Smooth muscle cell (in vitro differentiated cells): ENCODE measurements at regions not wholly inside any gene's neighbourhood (a gene's known extent, or its start where the extent isn't known, plus 50 kb on each side); places are given as distances from the start of the nearest gene placed in this dataset.

Experiments used
- DNase-seq: peaks from one replicate; lab custom pipeline; 2025; ENCODE audit not compliant: unreplicated experiment; lab: John Stamatoyannopoulos, UW
- H2AFZ ChIP-seq: fragments of 200-600 bp; sonication (generic); 2 replicates; pipeline ENCODE4 v1.6.0; 2016; ENCODE audit warnings: antibody characterized with exemption, low read depth, mild to moderate bottlenecking
- H3F3A ChIP-seq: fragments of 200-600 bp; sonication (generic); 2 replicates; pipeline ENCODE4 v1.6.0; 2017; ENCODE audit warnings: antibody characterized with exemption, low read depth
- H3K27ac ChIP-seq: fragments of 200-600 bp; sonication (generic); 2 replicates; pipeline ENCODE4 v1.5.1; 2016; ENCODE audit warnings: low read depth, mild to moderate bottlenecking
- H3K27me3 ChIP-seq: fragments of 200-600 bp; sonication (generic); 2 replicates; pipeline ENCODE4 v1.6.1; 2016; ENCODE audit warnings: low read depth, mild to moderate bottlenecking
- H3K36me3 ChIP-seq: fragments of 200-600 bp; sonication (generic); 2 replicates; pipeline ENCODE4 v1.5.1; 2016; ENCODE audit warnings: low read depth
- H3K4me1 ChIP-seq: fragments of 200-600 bp; sonication (generic); 2 replicates; pipeline ENCODE4 v1.5.1; 2016; ENCODE audit warnings: low read depth
- H3K4me2 ChIP-seq: fragments of 200-600 bp; sonication (generic); 2 replicates; pipeline ENCODE4 v1.6.0; 2016; ENCODE audit warnings: mild to moderate bottlenecking
- H3K4me3 ChIP-seq: fragments of 200-600 bp; sonication (generic); 2 replicates; pipeline ENCODE4 v1.5.1; 2016; ENCODE audit warnings: mild to moderate bottlenecking
- H3K79me2 ChIP-seq: fragments of 200-600 bp; sonication (generic); 2 replicates; pipeline ENCODE4 v1.6.0; 2016; ENCODE audit warnings: low read depth, mild to moderate bottlenecking
- H3K9ac ChIP-seq: fragments of 200-600 bp; sonication (generic); 2 replicates; pipeline ENCODE4 v1.6.0; 2016; ENCODE audit warnings: low read depth
- H3K9me3 ChIP-seq: fragments of 200-600 bp; sonication (generic); replicated peaks from 2 replicates; pipeline ENCODE4 v1.5.1; 2016; ENCODE audit warnings: low read depth
- H4K20me1 ChIP-seq: fragments of 200-600 bp; sonication (generic); 2 replicates; pipeline ENCODE4 v1.6.0; 2016; ENCODE audit warnings: low read depth
- WGBS: methylation state at CpG from one replicate; pipeline ENCODE4 v1.1.7; 2016; ENCODE audit warnings: low lambda C conversion rate; 5-methylcytosine and 5-hydroxymethylcytosine counted together
- TF ChIP-seq, protein P1 (sequence below): fragments of 200-600 bp; sonication (generic); IDR thresholded peaks from 2 replicates; pipeline ENCODE4 v1.5.1; 2017; ENCODE audit warnings: borderline replicate concordance, mild to moderate bottlenecking, antibody characterized with exemption; ENCODE audit not compliant: insufficient read depth, poor library complexity, severe bottlenecking

DNA sequence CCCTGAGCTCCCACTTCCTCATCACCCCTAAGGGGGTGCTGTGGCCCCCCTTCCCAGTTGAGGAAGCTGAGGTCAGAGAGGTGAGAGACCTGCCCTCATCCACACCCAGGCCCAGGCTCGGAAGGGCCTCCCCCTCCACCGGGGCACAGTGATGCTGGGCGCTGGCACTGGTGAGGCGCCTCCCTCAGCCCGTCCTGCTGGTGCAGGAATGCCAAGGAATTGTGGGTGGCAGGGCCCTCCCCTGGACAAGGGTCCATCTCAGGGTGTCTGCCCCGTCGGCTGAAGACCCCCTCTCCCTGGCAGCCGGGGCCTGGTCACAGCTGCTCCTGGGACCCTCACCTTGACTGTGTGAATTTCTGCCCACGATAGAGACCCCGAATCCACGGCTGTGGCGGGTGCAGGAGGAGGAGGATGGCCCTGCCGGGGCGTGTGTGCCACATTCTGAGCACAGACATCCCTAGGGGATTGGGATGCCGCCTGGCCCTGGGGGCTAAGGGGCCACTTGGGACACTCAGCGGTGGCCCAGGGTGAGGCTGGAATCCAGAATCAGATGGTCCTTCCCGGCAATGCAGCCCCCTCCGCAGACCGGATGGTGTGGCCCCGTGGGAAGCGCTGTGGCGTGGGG lies 70.2 kb upstream of the GATA5 start:
- Histone ChIP-seq H3K27ac (no peak overlapping the region), H3K4me1 (no peaks in the 10 kb centered on the region), H3K27me3 (no peaks in the 10 kb centered on the region), H3K36me3 (no peaks in the 10 kb centered on the region), H3K9ac (no peak overlapping the region), H3K79me2 (no peaks in the 10 kb centered on the region), H3F3A (no peaks in the 10 kb centered on the region), H3K9me3 (no peaks in the 10 kb centered on the region), H3K4me2 (no peak overlapping the region), H2AFZ (no peak overlapping the region), H4K20me1 (no peaks in the 10 kb centered on the region), H3K4me3 (no peak overlapping the region)
- no peak for DNase-seq
- TF ChIP-seq, protein P1, sequence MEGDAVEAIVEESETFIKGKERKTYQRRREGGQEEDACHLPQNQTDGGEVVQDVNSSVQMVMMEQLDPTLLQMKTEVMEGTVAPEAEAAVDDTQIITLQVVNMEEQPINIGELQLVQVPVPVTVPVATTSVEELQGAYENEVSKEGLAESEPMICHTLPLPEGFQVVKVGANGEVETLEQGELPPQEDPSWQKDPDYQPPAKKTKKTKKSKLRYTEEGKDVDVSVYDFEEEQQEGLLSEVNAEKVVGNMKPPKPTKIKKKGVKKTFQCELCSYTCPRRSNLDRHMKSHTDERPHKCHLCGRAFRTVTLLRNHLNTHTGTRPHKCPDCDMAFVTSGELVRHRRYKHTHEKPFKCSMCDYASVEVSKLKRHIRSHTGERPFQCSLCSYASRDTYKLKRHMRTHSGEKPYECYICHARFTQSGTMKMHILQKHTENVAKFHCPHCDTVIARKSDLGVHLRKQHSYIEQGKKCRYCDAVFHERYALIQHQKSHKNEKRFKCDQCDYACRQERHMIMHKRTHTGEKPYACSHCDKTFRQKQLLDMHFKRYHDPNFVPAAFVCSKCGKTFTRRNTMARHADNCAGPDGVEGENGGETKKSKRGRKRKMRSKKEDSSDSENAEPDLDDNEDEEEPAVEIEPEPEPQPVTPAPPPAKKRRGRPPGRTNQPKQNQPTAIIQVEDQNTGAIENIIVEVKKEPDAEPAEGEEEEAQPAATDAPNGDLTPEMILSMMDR: no peak
- WGBS: 97% methylated on average over 21 of the region's 22 CpGs

DNA sequence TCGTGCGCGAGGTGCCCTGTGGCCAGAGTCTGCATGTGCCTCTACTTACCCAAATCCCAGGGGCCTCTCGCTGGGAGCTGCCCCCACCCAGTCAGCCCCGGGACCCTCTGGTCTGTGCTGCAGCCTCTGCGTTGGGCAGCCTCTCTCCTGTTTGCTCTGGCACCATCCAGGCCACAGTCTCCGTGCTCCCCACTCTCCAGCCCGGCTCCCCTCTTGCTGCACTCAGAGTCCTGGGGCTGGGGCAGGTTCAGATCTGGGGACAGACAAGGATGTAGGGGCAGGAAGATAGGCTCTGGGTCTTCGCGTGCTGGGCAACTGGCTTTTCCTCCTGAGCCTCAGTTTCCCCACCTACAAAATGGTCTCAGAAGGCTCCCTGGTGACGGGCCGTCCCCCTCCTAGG lies 70.8 kb upstream of the GATA5 start:
- no peaks in the 10 kb centered on the region for H3K4me1 ChIP-seq
- no peak overlapping the region for H3K4me3 ChIP-seq
- no peaks in the 10 kb centered on the region for H4K20me1 ChIP-seq
- no peak overlapping the region for H2AFZ ChIP-seq
- H3K4me2 ChIP-seq: no peak overlapping the region
- H3K79me2 ChIP-seq: no peaks in the 10 kb centered on the region
- TF ChIP-seq, protein P1: no peak
- no peak overlapping the region for H3K9ac ChIP-seq
- 97% methylated on average over 12 of the region's 12 CpGs for WGBS
- no peak for DNase-seq
- no peaks in the 10 kb centered on the region for H3K9me3 ChIP-seq
- no peaks in the 10 kb centered on the region for H3K36me3 ChIP-seq
- H3F3A ChIP-seq: no peaks in the 10 kb centered on the region
- no peak overlapping the region for H3K27ac ChIP-seq
- no peaks in the 10 kb centered on the region for H3K27me3 ChIP-seq

GRCh38 chr20:62547364-62547763 lies 71.6 kb upstream of the GATA5 start:
- Histone ChIP-seq H3K79me2 (no peaks in the 10 kb centered on the region), H3K27me3 (no peaks in the 10 kb centered on the region)
- WGBS: 94% methylated on average over 14 of the region's 14 CpGs

More at GRCh38 chr20:62547364-62547763, 71.6 kb upstream of the GATA5 start:
- TF ChIP-seq, protein P1: no peak
- H3K4me1 ChIP-seq: no peaks in the 10 kb centered on the region
- H3K9ac ChIP-seq: no peak overlapping the region
- H3K36me3 ChIP-seq: no peaks in the 10 kb centered on the region
- H3K4me2 ChIP-seq: no peak overlapping the region
- H3F3A ChIP-seq: no peaks in the 10 kb centered on the region
- no peaks in the 10 kb centered on the region for H3K9me3 ChIP-seq
- no peak overlapping the region for H3K27ac ChIP-seq
- no peak for DNase-seq
- H3K4me3 ChIP-seq: no peak overlapping the region
- H4K20me1 ChIP-seq: no peaks in the 10 kb centered on the region
- no peak overlapping the region for H2AFZ ChIP-seq
